H9 (cell line): ENCODE measurements at regions not wholly inside any gene's neighbourhood (a gene's known extent, or its start where the extent isn't known, plus 50 kb on each side); places are given as distances from the start of the nearest gene placed in this dataset.

Experiments
- DNase-seq: peaks from one replicate; pipeline ENCODE4 v3.0.0-alpha.2; 2017
- H2AFZ ChIP-seq: one replicate; pipeline ENCODE4 v1.6.1; 2013; ENCODE audit warnings: mild to moderate bottlenecking, low read length, control low read depth, moderate library complexity
- H2AK5ac ChIP-seq: 2 replicates; pipeline ENCODE4 v1.6.1; 2013; ENCODE audit warnings: low read length, control low read depth, mixed read lengths; ENCODE audit not compliant: insufficient read length
- H2BK120ac ChIP-seq: one replicate; pipeline ENCODE4 v1.6.1; 2013; ENCODE audit warnings: low read depth, mild to moderate bottlenecking, low read length, control low read depth, inconsistent platforms; ENCODE audit not compliant: poor library complexity, severe bottlenecking
- H2BK12ac ChIP-seq: 2 replicates; pipeline ENCODE4 v1.6.1; 2013; ENCODE audit warnings: low read length, control low read depth, mixed read lengths, low read depth; ENCODE audit not compliant: insufficient read length
- H2BK15ac ChIP-seq: 2 replicates; pipeline ENCODE4 v1.6.1; 2013; ENCODE audit warnings: low read depth, low read length, control low read depth
- H2BK20ac ChIP-seq: one replicate; pipeline ENCODE4 v1.6.1; 2013; ENCODE audit warnings: low read depth, mild to moderate bottlenecking, low read length, control low read depth, inconsistent platforms; ENCODE audit not compliant: poor library complexity, severe bottlenecking
- H2BK5ac ChIP-seq: 2 replicates; pipeline ENCODE4 v1.6.1; 2013; ENCODE audit warnings: low read length, control low read depth, mixed read lengths; ENCODE audit not compliant: insufficient read length
- H3K14ac ChIP-seq: 2 replicates; pipeline ENCODE4 v1.6.1; 2013; ENCODE audit warnings: low read length, control low read depth; ENCODE audit not compliant: insufficient read depth
- H3K18ac ChIP-seq: 2 replicates; pipeline ENCODE4 v1.6.1; 2013; ENCODE audit warnings: low read depth, mild to moderate bottlenecking, mixed read lengths, low read length, control low read depth; ENCODE audit not compliant: insufficient read length
- H3K23ac ChIP-seq: 2 replicates; pipeline ENCODE4 v1.6.1; 2013; ENCODE audit warnings: low read length, control low read depth, mixed read lengths, low read depth; ENCODE audit not compliant: insufficient read length
- H3K23me2 ChIP-seq: 2 replicates; pipeline ENCODE4 v1.6.1; 2013; ENCODE audit warnings: low read depth, mild to moderate bottlenecking, mixed read lengths, low read length, control low read depth; ENCODE audit not compliant: insufficient read length, poor library complexity, severe bottlenecking
- H3K27ac ChIP-seq: 2 replicates; pipeline ENCODE4 v1.5.1; 2013; ENCODE audit warnings: low read length, control low read depth, mixed read lengths, low read depth; ENCODE audit not compliant: insufficient read length
- H3K27me3 ChIP-seq: 2 replicates; pipeline ENCODE4 v1.6.1; 2013; ENCODE audit warnings: low read length, control low read depth, inconsistent platforms; ENCODE audit not compliant: insufficient read depth
- H3K4ac ChIP-seq: 2 replicates; pipeline ENCODE4 v1.6.1; 2013; ENCODE audit warnings: low read depth, mild to moderate bottlenecking, control low read depth, inconsistent platforms, low read length, moderate library complexity
- H3K4me1 ChIP-seq: 2 replicates; pipeline ENCODE4 v1.6.1; 2013; ENCODE audit warnings: low read length, control low read depth, inconsistent platforms; ENCODE audit not compliant: insufficient read depth
- H3K4me2 ChIP-seq: 2 replicates; pipeline ENCODE4 v1.6.1; 2013; ENCODE audit warnings: low read length, control low read depth, mixed read lengths; ENCODE audit not compliant: insufficient read length, insufficient read depth
- H3K56ac ChIP-seq: 2 replicates; pipeline ENCODE4 v1.6.1; 2013; ENCODE audit warnings: low read depth, mild to moderate bottlenecking, mixed read lengths, low read length, control low read depth; ENCODE audit not compliant: insufficient read length
- H3K79me1 ChIP-seq: 2 replicates; pipeline ENCODE4 v1.6.1; 2013; ENCODE audit warnings: low read depth, mild to moderate bottlenecking, moderate library complexity, low read length, control low read depth, inconsistent platforms; ENCODE audit not compliant: insufficient read depth, poor library complexity, severe bottlenecking
- H3K79me2 ChIP-seq: 2 replicates; pipeline ENCODE4 v1.6.1; 2013; ENCODE audit warnings: low read length, control low read depth, inconsistent platforms; ENCODE audit not compliant: insufficient read depth
- H3K9ac ChIP-seq: 2 replicates; pipeline ENCODE4 v1.6.1; 2013; ENCODE audit warnings: low read length, control low read depth, mixed read lengths; ENCODE audit not compliant: insufficient read length; ENCODE audit errors: extremely low read depth
- H3K9me3 ChIP-seq: one replicate; pipeline ENCODE4 v1.6.1; 2013; ENCODE audit warnings: low read depth, low read length, inconsistent platforms; ENCODE audit not compliant: control insufficient read depth
- H3T11ph ChIP-seq: one replicate; pipeline ENCODE4 v1.6.1; 2013; ENCODE audit warnings: mild to moderate bottlenecking, low read length, control low read depth, inconsistent platforms
- H4K20me1 ChIP-seq: one replicate; pipeline ENCODE4 v1.6.1; 2013; ENCODE audit not compliant: control insufficient read depth, insufficient read length, insufficient read depth
- H4K5ac ChIP-seq: 2 replicates; pipeline ENCODE4 v1.6.1; 2013; ENCODE audit warnings: low read depth, mild to moderate bottlenecking, mixed read lengths, low read length, control low read depth; ENCODE audit not compliant: insufficient read length
- H4K8ac ChIP-seq: replicated peaks from 2 replicates; pipeline ENCODE4 v1.6.1; 2013; ENCODE audit warnings: low read length, control low read depth, mixed read lengths, low read depth; ENCODE audit not compliant: insufficient read length
- H4K91ac ChIP-seq: 2 replicates; pipeline ENCODE4 v1.6.1; 2013; ENCODE audit warnings: low read depth, mild to moderate bottlenecking, moderate library complexity, mixed read lengths, low read length, control low read depth; ENCODE audit not compliant: insufficient read length
- H3K27ac Mint-ChIP-seq, 3 experiments: 2 replicates in 2 of 3; 3 replicates in 1 of 3; pipeline ENCODE4 v1.8.0; 2020 to 2021; ENCODE audit warnings: mixed read lengths in 3 of 3, mild to moderate bottlenecking in 1 of 3, moderate library complexity in 1 of 3
- H3K27me3 Mint-ChIP-seq: 2 replicates; pipeline ENCODE4 v1.8.0; 2021; ENCODE audit warnings: low read depth, mild to moderate bottlenecking, moderate library complexity, mixed read lengths
- H3K36me3 Mint-ChIP-seq, 3 experiments: 2 replicates in 2 of 3; 3 replicates in 1 of 3; pipeline ENCODE4 v1.8.0; 2020 to 2021; ENCODE audit warnings: low read depth in 3 of 3, mixed read lengths in 3 of 3; ENCODE audit not compliant: insufficient read depth in 1 of 3
- H3K4me1 Mint-ChIP-seq, 2 experiments: 2 replicates each; pipeline ENCODE4 v1.8.0; 2020; ENCODE audit warnings: mixed read lengths in 2 of 2
- H3K4me3 Mint-ChIP-seq, 2 experiments: 2 replicates in 1 of 2; 3 replicates in 1 of 2; pipeline ENCODE4 v1.8.0; 2020 to 2021; ENCODE audit warnings: mild to moderate bottlenecking in 2 of 2, mixed read lengths in 2 of 2, moderate library complexity in 1 of 2
- H3K9me3 Mint-ChIP-seq, 2 experiments: 2 replicates in 1 of 2; 3 replicates in 1 of 2; pipeline ENCODE4 v1.8.0; 2020; ENCODE audit warnings: mild to moderate bottlenecking in 2 of 2, mixed read lengths in 2 of 2, moderate library complexity in 1 of 2
- WGBS: extraction: QIAGEN DNeasy Blood & Tissue Kit; methylation state at CpG from one replicate; pipeline ENCODE4 v1.1.7; 2013; ENCODE audit warnings: missing lambda C conversion rate, low lambda C conversion rate, mixed read lengths; ENCODE audit not compliant: insufficient read length; ENCODE audit errors: extremely low coverage; 5-methylcytosine and 5-hydroxymethylcytosine counted together
- TF ChIP-seq, protein P1 (sequence below): fragments of 200-600 bp; sonication (generic); conservative IDR thresholded peaks from 3 replicates; pipeline ENCODE4 v1.8.0; 2021; ENCODE audit warnings: antibody characterized with exemption, mild to moderate bottlenecking

DNA sequence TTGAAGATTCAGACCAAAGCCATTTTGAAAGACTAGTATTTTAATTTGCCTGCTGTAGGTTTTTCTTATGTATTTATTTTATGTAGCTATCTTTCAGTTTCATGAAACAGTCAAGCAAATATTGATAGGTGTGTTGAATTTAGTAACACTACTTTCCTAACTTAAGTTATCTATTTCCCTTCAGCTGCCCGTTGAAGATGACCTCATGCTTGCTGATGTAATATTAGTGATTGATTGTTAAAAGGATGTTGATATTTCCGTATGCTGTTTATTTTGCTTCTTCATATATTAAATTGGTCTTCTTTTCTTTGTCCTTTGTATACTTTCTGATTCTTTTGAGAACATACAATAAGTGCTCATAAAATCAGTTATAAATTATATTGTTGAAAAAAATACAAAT lies 86.8 kb upstream of the CHORDC1 start:
- no peaks in the 10 kb centered on the region for H3K79me1 ChIP-seq

More for the DNA sequence above, 86.8 kb upstream of the CHORDC1 start:
- Histone ChIP-seq H3K27ac (no peak overlapping the region), H3K79me2 (no peaks in the 10 kb centered on the region), H3K18ac (no peak overlapping the region), H3K14ac (no peak overlapping the region), H2BK120ac (no peak overlapping the region), H2BK5ac (no peak overlapping the region), H2BK20ac (no peak overlapping the region), H3K4me1 (no peaks in the 10 kb centered on the region), H3K4me2 (no peak overlapping the region), H3K9ac (no peak overlapping the region), H3K9me3 (no peaks in the 10 kb centered on the region), H2AFZ (no peak overlapping the region), H3K56ac (no peak overlapping the region), H4K5ac (no peak overlapping the region), H3T11ph (no peak overlapping the region), H3K27me3 (no peaks in the 10 kb centered on the region), H4K8ac (no peak overlapping the region), H3K4ac (no peak overlapping the region), H4K91ac (no peak overlapping the region), H2BK12ac (no peak overlapping the region), H4K20me1 (no peaks in the 10 kb centered on the region), H3K23me2 (no peaks in the 10 kb centered on the region), H3K23ac (no peak overlapping the region), H2AK5ac (no peak overlapping the region), H2BK15ac (no peak overlapping the region)
- no peak for DNase-seq
- Mint-ChIP-seq H3K9me3 (peaks cover 0 to 6% of the 10 kb centered on the region in 2 experiments; a peak in 1 of 5 replicates), H3K36me3 (no peaks in the 10 kb centered on the region), H3K4me3 (no peak overlapping the region), H3K27ac (no peak overlapping the region), H3K27me3 (no peaks in the 10 kb centered on the region; the same call in 1 of the 2 replicates), H3K4me1 (no peaks in the 10 kb centered on the region)
- WGBS: no CpG with 5 or more reads among the region's 2 CpGs
- TF ChIP-seq, protein P1, sequence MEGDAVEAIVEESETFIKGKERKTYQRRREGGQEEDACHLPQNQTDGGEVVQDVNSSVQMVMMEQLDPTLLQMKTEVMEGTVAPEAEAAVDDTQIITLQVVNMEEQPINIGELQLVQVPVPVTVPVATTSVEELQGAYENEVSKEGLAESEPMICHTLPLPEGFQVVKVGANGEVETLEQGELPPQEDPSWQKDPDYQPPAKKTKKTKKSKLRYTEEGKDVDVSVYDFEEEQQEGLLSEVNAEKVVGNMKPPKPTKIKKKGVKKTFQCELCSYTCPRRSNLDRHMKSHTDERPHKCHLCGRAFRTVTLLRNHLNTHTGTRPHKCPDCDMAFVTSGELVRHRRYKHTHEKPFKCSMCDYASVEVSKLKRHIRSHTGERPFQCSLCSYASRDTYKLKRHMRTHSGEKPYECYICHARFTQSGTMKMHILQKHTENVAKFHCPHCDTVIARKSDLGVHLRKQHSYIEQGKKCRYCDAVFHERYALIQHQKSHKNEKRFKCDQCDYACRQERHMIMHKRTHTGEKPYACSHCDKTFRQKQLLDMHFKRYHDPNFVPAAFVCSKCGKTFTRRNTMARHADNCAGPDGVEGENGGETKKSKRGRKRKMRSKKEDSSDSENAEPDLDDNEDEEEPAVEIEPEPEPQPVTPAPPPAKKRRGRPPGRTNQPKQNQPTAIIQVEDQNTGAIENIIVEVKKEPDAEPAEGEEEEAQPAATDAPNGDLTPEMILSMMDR: no peak
